ENCODE measurements at regions not wholly inside any gene's neighbourhood (a gene's known extent, or its start where the extent isn't known, plus 50 kb on each side); places are given as distances from the start of the nearest gene placed in this dataset.

DNA sequence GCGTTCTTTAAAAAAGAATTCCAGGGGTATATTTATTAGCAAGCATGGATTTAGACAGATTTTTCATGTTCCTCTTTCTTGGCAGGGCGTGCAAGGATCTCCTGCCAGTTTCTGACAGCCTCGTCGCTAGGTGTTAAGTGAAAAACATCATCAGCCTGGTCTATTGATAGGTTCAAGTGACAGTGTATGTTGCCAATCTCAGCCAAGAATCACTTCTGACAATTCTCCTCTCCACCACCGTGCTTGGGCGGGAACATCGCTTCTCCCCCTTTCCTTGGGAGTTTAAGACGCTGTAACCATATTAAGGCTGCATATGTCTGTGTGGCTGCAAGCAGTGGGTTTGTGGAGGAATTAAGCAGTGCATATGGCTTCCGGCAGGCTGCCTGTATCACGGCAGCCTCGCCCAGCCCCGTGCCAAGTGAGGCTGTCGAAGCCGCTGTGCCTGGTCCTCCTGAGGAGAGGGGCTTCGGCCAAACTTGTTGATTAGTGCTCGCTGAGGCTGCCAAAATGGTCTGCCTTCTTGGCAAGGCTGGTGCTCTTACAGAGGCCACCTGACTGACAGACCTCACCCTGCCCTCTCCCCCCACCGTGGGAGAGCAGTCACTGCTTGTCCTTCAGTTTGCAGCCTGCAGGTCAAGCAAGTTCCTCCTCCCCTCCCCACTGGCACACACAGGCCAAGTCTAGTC, 132.2 kb upstream of the MPHOSPH6 start:
- CTCF ChIA-PET: no interaction called here
- POLR2A ChIA-PET (ENCODE audit: low non-redundant PET): no interaction called here
- DNase-seq (ENCODE audit: low spot score): no peak
- no peak overlapping the region for H3K27ac ChIP-seq
- TF ChIP-seq, protein P1, sequence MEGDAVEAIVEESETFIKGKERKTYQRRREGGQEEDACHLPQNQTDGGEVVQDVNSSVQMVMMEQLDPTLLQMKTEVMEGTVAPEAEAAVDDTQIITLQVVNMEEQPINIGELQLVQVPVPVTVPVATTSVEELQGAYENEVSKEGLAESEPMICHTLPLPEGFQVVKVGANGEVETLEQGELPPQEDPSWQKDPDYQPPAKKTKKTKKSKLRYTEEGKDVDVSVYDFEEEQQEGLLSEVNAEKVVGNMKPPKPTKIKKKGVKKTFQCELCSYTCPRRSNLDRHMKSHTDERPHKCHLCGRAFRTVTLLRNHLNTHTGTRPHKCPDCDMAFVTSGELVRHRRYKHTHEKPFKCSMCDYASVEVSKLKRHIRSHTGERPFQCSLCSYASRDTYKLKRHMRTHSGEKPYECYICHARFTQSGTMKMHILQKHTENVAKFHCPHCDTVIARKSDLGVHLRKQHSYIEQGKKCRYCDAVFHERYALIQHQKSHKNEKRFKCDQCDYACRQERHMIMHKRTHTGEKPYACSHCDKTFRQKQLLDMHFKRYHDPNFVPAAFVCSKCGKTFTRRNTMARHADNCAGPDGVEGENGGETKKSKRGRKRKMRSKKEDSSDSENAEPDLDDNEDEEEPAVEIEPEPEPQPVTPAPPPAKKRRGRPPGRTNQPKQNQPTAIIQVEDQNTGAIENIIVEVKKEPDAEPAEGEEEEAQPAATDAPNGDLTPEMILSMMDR (conservative IDR thresholded peaks at IDR 0.05; ENCODE audit: low read depth): no peak

GRCh38 chr16:82301146-82301755, 131.2 kb upstream of the MPHOSPH6 start:
- no peak overlapping the region for H3K27ac ChIP-seq
- no peak for DNase-seq (ENCODE audit: low spot score)
- TF ChIP-seq, protein P1 (conservative IDR thresholded peaks at IDR 0.05; ENCODE audit: low read depth): no peak
- CTCF ChIA-PET: no interaction called here
- POLR2A ChIA-PET (ENCODE audit: low non-redundant PET): no interaction called here

GRCh38 chr16:82300374-82300951, 130.4 kb upstream of the MPHOSPH6 start:
- DNase-seq (ENCODE audit: low spot score): no peak
- H3K27ac ChIP-seq: no peak overlapping the region
- POLR2A ChIA-PET (ENCODE audit: low non-redundant PET): no interaction called here
- CTCF ChIA-PET: no interaction called here
- TF ChIP-seq, protein P1 (conservative IDR thresholded peaks at IDR 0.05; ENCODE audit: low read depth): no peak

GRCh38 chr16:82298472-82298871, 128.4 kb upstream of the MPHOSPH6 start:
- ChIA-PET POLR2A (ENCODE audit: low non-redundant PET) (no interaction called here), CTCF (no interaction called here)
- H3K27ac ChIP-seq: no peak overlapping the region
- DNase-seq (ENCODE audit: low spot score): no peak
- TF ChIP-seq, protein P1 (conservative IDR thresholded peaks at IDR 0.05; ENCODE audit: low read depth): no peak

GRCh38 chr16:82295290-82296201, 125.5 kb upstream of the MPHOSPH6 start:
- TF ChIP-seq, protein P1 (conservative IDR thresholded peaks at IDR 0.05; ENCODE audit: low read depth): no peak
- no peak overlapping the region for H3K27ac ChIP-seq
- ChIA-PET POLR2A (ENCODE audit: low non-redundant PET) (no interaction called here), CTCF (interaction anchor here (0.5 to 0.8 kb wide), 5 partner anchors 31 to 1470 kb away, joined by 3 read pairs; no protein-coding TSS in a partner anchor)
- DNase-seq (ENCODE audit: low spot score): no peak

- TF ChIP-seq, protein P1 (conservative IDR thresholded peaks at IDR 0.05; ENCODE audit: low read depth): no peak
- POLR2A ChIA-PET (ENCODE audit: low non-redundant PET): no interaction called here
- H3K27ac ChIP-seq: no peak overlapping the region
- CTCF ChIA-PET: no interaction called here
- no peak for DNase-seq (ENCODE audit: low spot score)
Measured at GRCh38 chr16:82293671-82294070, 123.6 kb upstream of the MPHOSPH6 start.
